ENCODE measurements at regions not wholly inside any gene's neighbourhood (a gene's known extent, or its start where the extent isn't known, plus 50 kb on each side); places are given as distances from the start of the nearest gene placed in this dataset.

- no peak overlapping the region for H2BK15ac ChIP-seq (ENCODE audit: low read depth, low read length)
- no peaks in the 10 kb centered on the region for H3K27me3 ChIP-seq (ENCODE audit: insufficient read depth, low read length)
- H4K5ac ChIP-seq (ENCODE audit: insufficient read length, low read depth, low read length) = no peak overlapping the region
- H2BK5ac ChIP-seq (ENCODE audit: insufficient read length, low read length) = no peak overlapping the region
- no peaks in the 10 kb centered on the region for H3K79me2 ChIP-seq (ENCODE audit: insufficient read depth, low read length)
- no peak overlapping the region for H4K91ac ChIP-seq (ENCODE audit: insufficient read length, low read depth, low read length)
- H3K4me1 ChIP-seq (ENCODE audit: insufficient read depth, low read length) = no peaks in the 10 kb centered on the region
- H3K4ac ChIP-seq (ENCODE audit: low read depth, low read length) = no peak overlapping the region
- no peaks in the 10 kb centered on the region for H3K9me3 ChIP-seq (ENCODE audit: control insufficient read depth, low read depth, low read length)
- no peak overlapping the region for H3K4me3 Mint-ChIP-seq
- H3K14ac ChIP-seq (ENCODE audit: insufficient read depth, low read length) = no peak overlapping the region
- no peak overlapping the region for H3K27ac Mint-ChIP-seq
- no peak overlapping the region for H3K27ac ChIP-seq (ENCODE audit: insufficient read length, low read depth, low read length)
- H4K8ac ChIP-seq (replicated peaks; ENCODE audit: insufficient read length, low read depth, low read length) = no peak overlapping the region
- H3K18ac ChIP-seq (ENCODE audit: insufficient read length, low read depth, low read length) = no peak overlapping the region
- peaks cover 2% of the 10 kb centered on the region; the same call in 1 of the 2 replicates for H3K27me3 Mint-ChIP-seq (ENCODE audit: low read depth)
- peaks cover 9 to 16% of the 10 kb centered on the region in 2 experiments; a peak in 4 of 5 replicates for H3K9me3 Mint-ChIP-seq
- no peak for TF ChIP-seq CTCF (conservative IDR thresholded peaks at IDR 0.05)
- H2AFZ ChIP-seq (ENCODE audit: low read length) = no peak overlapping the region
- no peak overlapping the region for H2BK120ac ChIP-seq (ENCODE audit: low read depth, low read length, poor library complexity, severe bottlenecking)
- H3K4me1 Mint-ChIP-seq = no peaks in the 10 kb centered on the region
- no peak overlapping the region for H3K4me2 ChIP-seq (ENCODE audit: insufficient read depth, insufficient read length, low read length)
- peaks cover 0 to 7% (median 0%) of the 10 kb centered on the region in 3 experiments; a peak in 2 of 7 replicates for H3K36me3 Mint-ChIP-seq (ENCODE audit: insufficient read depth in 1 of 3, low read depth in 3 of 3)
- no peak overlapping the region for H3K23ac ChIP-seq (ENCODE audit: insufficient read length, low read depth, low read length)
- no peaks in the 10 kb centered on the region for H4K20me1 ChIP-seq (ENCODE audit: control insufficient read depth, insufficient read depth, insufficient read length)
- no peak overlapping the region for H3K56ac ChIP-seq (ENCODE audit: insufficient read length, low read depth, low read length)
- H3K23me2 ChIP-seq (ENCODE audit: insufficient read length, low read depth, low read length, poor library complexity, severe bottlenecking) = no peaks in the 10 kb centered on the region
- no peak for DNase-seq
- no peak overlapping the region for H3T11ph ChIP-seq (ENCODE audit: low read length)
- H2BK12ac ChIP-seq (ENCODE audit: insufficient read length, low read depth, low read length) = no peak overlapping the region
- no peak overlapping the region for H3K9ac ChIP-seq (ENCODE audit: extremely low read depth, insufficient read length, low read length)
- H3K79me1 ChIP-seq (ENCODE audit: insufficient read depth, low read depth, low read length, poor library complexity, severe bottlenecking) = no peaks in the 10 kb centered on the region
- H2AK5ac ChIP-seq (ENCODE audit: insufficient read length, low read length) = no peak overlapping the region
- H2BK20ac ChIP-seq (ENCODE audit: low read depth, low read length, poor library complexity, severe bottlenecking) = no peak overlapping the region
- WGBS (ENCODE audit: extremely low coverage, insufficient read length, low lambda C conversion rate) = no CpG with 5 or more reads among the region's 12 CpGs
These were observed 144.9 kb upstream of the ADARB2 start for GRCh38 chr10:1882180-1882579.
